IMR-90 (cell line): ENCODE measurements at regions not wholly inside any gene's neighbourhood (a gene's known extent, or its start where the extent isn't known, plus 50 kb on each side); places are given as distances from the start of the nearest gene placed in this dataset.

Experiments used
- BHLHE40 ChIP-seq: fragments of 150-350 bp; IDR thresholded peaks from 2 replicates; pipeline ENCODE4 v1.6.1; 2016; ENCODE audit warnings: mild to moderate bottlenecking, low read depth, low read length
- MAZ ChIP-seq: IDR thresholded peaks from 2 replicates; pipeline ENCODE4 v1.6.1; 2012; ENCODE audit warnings: low read depth, mild to moderate bottlenecking, low read length, improper control_type of control experiment, moderate library complexity, borderline replicate concordance
- MXI1 ChIP-seq: IDR thresholded peaks from 2 replicates; pipeline ENCODE4 v1.6.1; 2012; ENCODE audit warnings: low read depth, mild to moderate bottlenecking, low read length, moderate library complexity, borderline replicate concordance
- POLR2A ChIP-seq: IDR thresholded peaks from 2 replicates; pipeline ENCODE4 v1.6.1; 2012; ENCODE audit warnings: mild to moderate bottlenecking, low read depth, low read length
- SMC3 ChIP-seq: fragments of 150-350 bp; IDR thresholded peaks from 2 replicates; pipeline ENCODE4 v1.6.1; 2016; ENCODE audit warnings: low read depth, mild to moderate bottlenecking, antibody characterized with exemption, low read length, moderate library complexity
- TF ChIP-seq, protein P1 (sequence below): conservative IDR thresholded peaks from 2 replicates; pipeline ENCODE4 v1.5.1; 2012; ENCODE audit warnings: mild to moderate bottlenecking, low read depth, low read length, improper control_type of control experiment

- TF ChIP-seq, protein P1, sequence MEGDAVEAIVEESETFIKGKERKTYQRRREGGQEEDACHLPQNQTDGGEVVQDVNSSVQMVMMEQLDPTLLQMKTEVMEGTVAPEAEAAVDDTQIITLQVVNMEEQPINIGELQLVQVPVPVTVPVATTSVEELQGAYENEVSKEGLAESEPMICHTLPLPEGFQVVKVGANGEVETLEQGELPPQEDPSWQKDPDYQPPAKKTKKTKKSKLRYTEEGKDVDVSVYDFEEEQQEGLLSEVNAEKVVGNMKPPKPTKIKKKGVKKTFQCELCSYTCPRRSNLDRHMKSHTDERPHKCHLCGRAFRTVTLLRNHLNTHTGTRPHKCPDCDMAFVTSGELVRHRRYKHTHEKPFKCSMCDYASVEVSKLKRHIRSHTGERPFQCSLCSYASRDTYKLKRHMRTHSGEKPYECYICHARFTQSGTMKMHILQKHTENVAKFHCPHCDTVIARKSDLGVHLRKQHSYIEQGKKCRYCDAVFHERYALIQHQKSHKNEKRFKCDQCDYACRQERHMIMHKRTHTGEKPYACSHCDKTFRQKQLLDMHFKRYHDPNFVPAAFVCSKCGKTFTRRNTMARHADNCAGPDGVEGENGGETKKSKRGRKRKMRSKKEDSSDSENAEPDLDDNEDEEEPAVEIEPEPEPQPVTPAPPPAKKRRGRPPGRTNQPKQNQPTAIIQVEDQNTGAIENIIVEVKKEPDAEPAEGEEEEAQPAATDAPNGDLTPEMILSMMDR = no peak
- TF ChIP-seq MXI1 (no peak), POLR2A (no peak), SMC3 (no peak), MAZ (no peak), BHLHE40 (no peak)
Measured at GRCh38 chr18:38244480-38244879, 678.9 kb upstream of the CELF4 start.
